ENCODE measurements at regions not wholly inside any gene's neighbourhood (a gene's known extent, or its start where the extent isn't known, plus 50 kb on each side); places are given as distances from the start of the nearest gene placed in this dataset.

DNA sequence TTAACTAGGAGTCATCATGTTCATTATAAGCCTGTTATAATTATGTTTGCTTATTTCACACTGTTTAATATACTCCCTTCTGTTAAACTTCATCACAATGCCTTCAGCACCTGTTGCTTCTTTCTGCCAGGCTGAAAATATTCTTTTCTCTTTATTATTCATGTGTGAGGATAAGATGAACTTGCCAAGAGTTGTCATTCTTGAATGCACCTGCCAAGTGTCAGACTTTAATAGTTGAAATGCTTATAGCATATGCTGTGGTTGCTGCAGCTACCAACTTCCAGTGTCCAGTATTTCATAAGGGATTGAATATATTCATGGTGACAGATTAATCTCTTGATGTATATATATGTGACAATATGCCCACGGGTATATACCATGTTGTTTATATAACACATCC is 339.2 kb upstream of the MEOX2 start:
- Histone ChIP-seq H3K4me1 (ENCODE audit: control insufficient read depth in 4 of 4, insufficient read depth in 4 of 4, low read length in 3 of 4) (no peaks in the 10 kb centered on the region), H3K4me3 (ENCODE audit: low read depth in 1 of 3, low read length in 3 of 3) (no peak overlapping the region), H3K27me3 (ENCODE audit: control insufficient read depth in 4 of 4, insufficient read depth in 4 of 4, low read length in 3 of 4) (no peaks in the 10 kb centered on the region), H3K36me3 (ENCODE audit: control insufficient read depth in 4 of 4, insufficient read depth in 3 of 4, low read depth in 1 of 4, low read length in 3 of 4) (no peaks in the 10 kb centered on the region), H3K27ac (ENCODE audit: low read depth in 1 of 2, low read length in 2 of 2) (no peak overlapping the region), H3K9me3 (ENCODE audit: control insufficient read depth in 4 of 4, low read length in 3 of 4) (no peaks in the 10 kb centered on the region), H3K9ac (ENCODE audit: low read depth in 1 of 2, low read length in 2 of 2) (no peak overlapping the region)
- DNase-seq (ENCODE audit: low spot score), result no peak
- TF ChIP-seq, protein P1, sequence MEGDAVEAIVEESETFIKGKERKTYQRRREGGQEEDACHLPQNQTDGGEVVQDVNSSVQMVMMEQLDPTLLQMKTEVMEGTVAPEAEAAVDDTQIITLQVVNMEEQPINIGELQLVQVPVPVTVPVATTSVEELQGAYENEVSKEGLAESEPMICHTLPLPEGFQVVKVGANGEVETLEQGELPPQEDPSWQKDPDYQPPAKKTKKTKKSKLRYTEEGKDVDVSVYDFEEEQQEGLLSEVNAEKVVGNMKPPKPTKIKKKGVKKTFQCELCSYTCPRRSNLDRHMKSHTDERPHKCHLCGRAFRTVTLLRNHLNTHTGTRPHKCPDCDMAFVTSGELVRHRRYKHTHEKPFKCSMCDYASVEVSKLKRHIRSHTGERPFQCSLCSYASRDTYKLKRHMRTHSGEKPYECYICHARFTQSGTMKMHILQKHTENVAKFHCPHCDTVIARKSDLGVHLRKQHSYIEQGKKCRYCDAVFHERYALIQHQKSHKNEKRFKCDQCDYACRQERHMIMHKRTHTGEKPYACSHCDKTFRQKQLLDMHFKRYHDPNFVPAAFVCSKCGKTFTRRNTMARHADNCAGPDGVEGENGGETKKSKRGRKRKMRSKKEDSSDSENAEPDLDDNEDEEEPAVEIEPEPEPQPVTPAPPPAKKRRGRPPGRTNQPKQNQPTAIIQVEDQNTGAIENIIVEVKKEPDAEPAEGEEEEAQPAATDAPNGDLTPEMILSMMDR (IDR thresholded peaks at IDR 0.05; ENCODE audit: low read depth, low read length, missing input control), result no peak
- TF ChIP-seq FOXA1 (IDR thresholded peaks at IDR 0.05) (no peak), EGR1 (IDR thresholded peaks at IDR 0.05; ENCODE audit: low read depth in 2 of 2) (no peak), GABPA (IDR thresholded peaks at IDR 0.05 in 1 of 2, conservative IDR thresholded peaks at IDR 0.05 in 1 of 2) (no peak), HNF4G (IDR thresholded peaks at IDR 0.05) (no peak), HNF4A (conservative IDR thresholded peaks at IDR 0.05) (no peak), YY1 (IDR thresholded peaks at IDR 0.05) (no peak), SP1 (IDR thresholded peaks at IDR 0.05) (no peak), RXRA (IDR thresholded peaks at IDR 0.05) (no peak), TAF1 (conservative IDR thresholded peaks at IDR 0.05) (no peak), NR2F2 (IDR thresholded peaks at IDR 0.05) (no peak)
- TF ChIP-seq, protein P2, sequence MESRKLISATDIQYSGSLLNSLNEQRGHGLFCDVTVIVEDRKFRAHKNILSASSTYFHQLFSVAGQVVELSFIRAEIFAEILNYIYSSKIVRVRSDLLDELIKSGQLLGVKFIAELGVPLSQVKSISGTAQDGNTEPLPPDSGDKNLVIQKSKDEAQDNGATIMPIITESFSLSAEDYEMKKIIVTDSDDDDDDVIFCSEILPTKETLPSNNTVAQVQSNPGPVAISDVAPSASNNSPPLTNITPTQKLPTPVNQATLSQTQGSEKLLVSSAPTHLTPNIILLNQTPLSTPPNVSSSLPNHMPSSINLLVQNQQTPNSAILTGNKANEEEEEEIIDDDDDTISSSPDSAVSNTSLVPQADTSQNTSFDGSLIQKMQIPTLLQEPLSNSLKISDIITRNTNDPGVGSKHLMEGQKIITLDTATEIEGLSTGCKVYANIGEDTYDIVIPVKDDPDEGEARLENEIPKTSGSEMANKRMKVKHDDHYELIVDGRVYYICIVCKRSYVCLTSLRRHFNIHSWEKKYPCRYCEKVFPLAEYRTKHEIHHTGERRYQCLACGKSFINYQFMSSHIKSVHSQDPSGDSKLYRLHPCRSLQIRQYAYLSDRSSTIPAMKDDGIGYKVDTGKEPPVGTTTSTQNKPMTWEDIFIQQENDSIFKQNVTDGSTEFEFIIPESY (IDR thresholded peaks at IDR 0.05), result no peak
- TF ChIP-seq, protein P3, sequence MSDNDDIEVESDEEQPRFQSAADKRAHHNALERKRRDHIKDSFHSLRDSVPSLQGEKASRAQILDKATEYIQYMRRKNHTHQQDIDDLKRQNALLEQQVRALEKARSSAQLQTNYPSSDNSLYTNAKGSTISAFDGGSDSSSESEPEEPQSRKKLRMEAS (IDR thresholded peaks at IDR 0.05), result no peak
- TF ChIP-seq, protein P4, sequence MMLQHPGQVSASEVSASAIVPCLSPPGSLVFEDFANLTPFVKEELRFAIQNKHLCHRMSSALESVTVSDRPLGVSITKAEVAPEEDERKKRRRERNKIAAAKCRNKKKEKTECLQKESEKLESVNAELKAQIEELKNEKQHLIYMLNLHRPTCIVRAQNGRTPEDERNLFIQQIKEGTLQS (IDR thresholded peaks at IDR 0.05), result no peak
- TF ChIP-seq, protein P5, sequence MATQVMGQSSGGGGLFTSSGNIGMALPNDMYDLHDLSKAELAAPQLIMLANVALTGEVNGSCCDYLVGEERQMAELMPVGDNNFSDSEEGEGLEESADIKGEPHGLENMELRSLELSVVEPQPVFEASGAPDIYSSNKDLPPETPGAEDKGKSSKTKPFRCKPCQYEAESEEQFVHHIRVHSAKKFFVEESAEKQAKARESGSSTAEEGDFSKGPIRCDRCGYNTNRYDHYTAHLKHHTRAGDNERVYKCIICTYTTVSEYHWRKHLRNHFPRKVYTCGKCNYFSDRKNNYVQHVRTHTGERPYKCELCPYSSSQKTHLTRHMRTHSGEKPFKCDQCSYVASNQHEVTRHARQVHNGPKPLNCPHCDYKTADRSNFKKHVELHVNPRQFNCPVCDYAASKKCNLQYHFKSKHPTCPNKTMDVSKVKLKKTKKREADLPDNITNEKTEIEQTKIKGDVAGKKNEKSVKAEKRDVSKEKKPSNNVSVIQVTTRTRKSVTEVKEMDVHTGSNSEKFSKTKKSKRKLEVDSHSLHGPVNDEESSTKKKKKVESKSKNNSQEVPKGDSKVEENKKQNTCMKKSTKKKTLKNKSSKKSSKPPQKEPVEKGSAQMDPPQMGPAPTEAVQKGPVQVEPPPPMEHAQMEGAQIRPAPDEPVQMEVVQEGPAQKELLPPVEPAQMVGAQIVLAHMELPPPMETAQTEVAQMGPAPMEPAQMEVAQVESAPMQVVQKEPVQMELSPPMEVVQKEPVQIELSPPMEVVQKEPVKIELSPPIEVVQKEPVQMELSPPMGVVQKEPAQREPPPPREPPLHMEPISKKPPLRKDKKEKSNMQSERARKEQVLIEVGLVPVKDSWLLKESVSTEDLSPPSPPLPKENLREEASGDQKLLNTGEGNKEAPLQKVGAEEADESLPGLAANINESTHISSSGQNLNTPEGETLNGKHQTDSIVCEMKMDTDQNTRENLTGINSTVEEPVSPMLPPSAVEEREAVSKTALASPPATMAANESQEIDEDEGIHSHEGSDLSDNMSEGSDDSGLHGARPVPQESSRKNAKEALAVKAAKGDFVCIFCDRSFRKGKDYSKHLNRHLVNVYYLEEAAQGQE (IDR thresholded peaks at IDR 0.05), result no peak
- 69% methylated on average over 1 of the region's 1 CpG for WGBS

DNA sequence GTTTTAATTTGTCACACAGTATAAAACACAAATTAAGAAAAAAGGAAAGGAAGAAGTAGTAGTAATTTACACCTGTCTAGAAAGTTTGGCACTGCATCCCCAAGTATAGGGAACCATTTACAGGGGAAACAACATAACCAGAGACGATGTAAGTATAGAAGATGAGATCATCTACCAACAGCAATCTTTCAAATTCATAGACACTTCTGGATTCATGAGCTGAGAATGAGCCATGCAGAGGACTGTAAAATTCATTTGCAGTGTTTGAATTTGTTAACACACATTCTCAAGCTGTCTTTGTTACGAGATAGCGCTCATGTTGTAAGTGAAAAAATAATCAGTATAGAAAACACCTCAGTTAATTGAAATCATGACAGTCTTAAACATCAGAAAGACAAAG is 337.0 kb upstream of the MEOX2 start:
- DNase-seq (ENCODE audit: low spot score), result no peak
- WGBS, result 93% methylated on average over 3 of the region's 3 CpGs
- no peaks in the 10 kb centered on the region for H3K4me1 ChIP-seq (ENCODE audit: control insufficient read depth in 4 of 4, insufficient read depth in 4 of 4, low read length in 3 of 4)
- TF ChIP-seq FOXA2 (IDR thresholded peaks at IDR 0.05) (no peak), HNF4A (conservative IDR thresholded peaks at IDR 0.05) (no peak), HNF4G (IDR thresholded peaks at IDR 0.05) (no peak), TAF1 (conservative IDR thresholded peaks at IDR 0.05) (no peak), GABPA (IDR thresholded peaks at IDR 0.05 in 1 of 2, conservative IDR thresholded peaks at IDR 0.05 in 1 of 2) (no peak), FOXA1 (IDR thresholded peaks at IDR 0.05) (no peak), EGR1 (IDR thresholded peaks at IDR 0.05; ENCODE audit: low read depth in 2 of 2) (no peak), JUND (IDR thresholded peaks at IDR 0.05) (no peak), RXRA (IDR thresholded peaks at IDR 0.05) (no peak), NR2F2 (IDR thresholded peaks at IDR 0.05) (no peak), YY1 (IDR thresholded peaks at IDR 0.05) (no peak)
- TF ChIP-seq, protein P5 (IDR thresholded peaks at IDR 0.05), result no peak
- TF ChIP-seq, protein P1 (IDR thresholded peaks at IDR 0.05; ENCODE audit: low read depth, low read length, missing input control), result no peak
- TF ChIP-seq, protein P4 (IDR thresholded peaks at IDR 0.05), result no peak

More for the DNA sequence above, 337.0 kb upstream of the MEOX2 start:
- Histone ChIP-seq H3K4me3 (ENCODE audit: low read depth in 1 of 3, low read length in 3 of 3) (no peak overlapping the region), H3K36me3 (ENCODE audit: control insufficient read depth in 4 of 4, insufficient read depth in 3 of 4, low read depth in 1 of 4, low read length in 3 of 4) (no peaks in the 10 kb centered on the region), H3K9me3 (ENCODE audit: control insufficient read depth in 4 of 4, low read length in 3 of 4) (no peaks in the 10 kb centered on the region), H3K27me3 (ENCODE audit: control insufficient read depth in 4 of 4, insufficient read depth in 4 of 4, low read length in 3 of 4) (no peaks in the 10 kb centered on the region), H3K9ac (ENCODE audit: low read depth in 1 of 2, low read length in 2 of 2) (no peak overlapping the region), H3K27ac (ENCODE audit: low read depth in 1 of 2, low read length in 2 of 2) (no peak overlapping the region)

Data from liver (tissue), 8 donors.